Islet precursor cell (in vitro differentiated cells): ENCODE measurements at regions not wholly inside any gene's neighbourhood (a gene's known extent, or its start where the extent isn't known, plus 50 kb on each side); places are given as distances from the start of the nearest gene placed in this dataset.

Experiments used
- DNase-seq: peaks from one replicate; pipeline ENCODE4 v3.0.0-alpha.2; 2018

DNA sequence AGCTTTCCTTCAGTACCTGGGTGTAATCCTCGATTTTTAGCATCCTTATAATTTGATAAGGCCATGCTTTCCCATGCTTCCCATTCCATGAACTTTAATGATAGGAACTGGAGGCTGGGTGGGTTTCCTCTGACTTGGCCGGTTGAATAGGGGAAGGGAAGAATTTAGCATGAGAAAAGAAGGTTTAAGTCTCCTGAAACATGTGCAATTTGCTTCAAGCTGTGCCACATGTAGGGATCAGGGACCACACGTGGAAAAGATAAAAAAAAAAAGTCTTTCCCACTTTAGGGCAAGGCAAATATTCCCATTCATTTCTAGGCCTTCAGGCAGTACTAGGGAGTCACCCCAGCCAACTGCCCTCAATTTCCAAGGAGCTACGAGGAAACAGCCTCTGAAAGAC is 900.3 kb downstream of the DSC3 start:
- no peak for DNase-seq

DNA sequence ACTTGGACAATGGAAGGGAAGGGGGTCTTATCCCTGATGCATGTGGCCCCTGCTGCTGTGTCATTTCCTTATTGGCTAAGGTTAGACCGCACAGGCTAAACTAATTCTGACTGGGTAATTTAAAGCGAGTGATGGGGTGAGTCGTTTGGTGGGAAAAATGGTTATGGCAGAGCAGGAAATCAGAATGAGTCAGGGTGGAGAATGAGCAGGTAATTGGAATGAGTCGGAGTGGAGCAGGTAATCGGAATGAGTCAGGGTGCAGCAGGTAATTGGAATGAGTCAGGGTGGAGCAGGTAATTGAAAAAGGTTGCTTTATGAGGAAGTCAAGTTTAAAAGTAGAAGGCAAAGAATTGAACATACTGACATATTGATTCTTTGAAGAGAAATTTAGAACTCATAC is 901.0 kb downstream of the DSC3 start:
- DNase-seq, result peak; percentile 78

DNA sequence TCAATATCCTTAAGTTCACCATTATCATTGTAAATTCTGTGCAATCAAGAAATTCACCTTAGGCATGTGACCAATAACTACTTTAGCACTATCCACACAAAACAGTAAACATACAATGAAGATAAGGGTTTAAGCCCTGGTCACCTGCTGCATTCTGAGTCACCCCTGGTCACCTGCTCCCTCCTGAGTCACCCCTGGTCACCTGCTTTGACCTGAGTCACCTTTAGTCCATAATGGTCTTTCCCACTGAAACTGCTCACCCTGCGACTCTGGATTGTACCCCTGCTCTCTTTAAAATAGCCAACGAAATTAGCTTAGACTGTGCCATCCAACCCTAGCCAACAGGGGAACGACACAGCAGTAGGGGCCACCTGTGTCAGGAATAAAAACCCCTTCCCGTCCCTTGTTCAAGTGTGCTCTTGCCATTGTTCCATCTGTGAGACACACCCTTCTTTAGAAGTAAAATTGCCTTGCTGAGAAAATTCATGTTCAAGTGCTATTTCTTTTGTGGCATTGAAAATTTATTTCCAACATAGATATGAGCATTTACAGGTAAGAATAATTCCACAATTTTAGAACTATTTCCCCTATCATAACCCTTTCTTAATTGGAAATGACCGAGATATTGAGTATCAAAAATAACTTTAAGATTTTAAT is 902.8 kb downstream of the DSC3 start:
- DNase-seq, result peak; percentile 67

DNA sequence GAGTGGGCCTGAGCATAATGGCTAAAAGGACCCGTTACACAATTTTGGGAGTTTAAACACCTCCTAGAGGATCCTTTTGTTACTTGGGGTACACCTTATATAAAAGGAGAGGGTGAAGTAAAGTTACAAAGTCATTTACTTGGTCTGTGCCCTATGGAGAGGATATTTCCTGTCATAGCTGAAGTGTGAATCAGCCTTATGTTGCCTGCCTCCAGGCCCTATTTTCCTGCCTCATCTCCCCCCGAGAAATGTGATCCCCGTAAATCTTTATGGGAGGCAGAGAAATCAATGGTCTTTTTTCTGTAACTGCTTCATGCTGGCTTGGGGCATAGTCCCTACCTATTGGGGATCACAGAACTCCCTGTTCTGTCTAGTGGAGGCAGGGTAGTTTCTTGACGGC is 906.6 kb downstream of the DSC3 start:
- peak; percentile 51 for DNase-seq

DNA sequence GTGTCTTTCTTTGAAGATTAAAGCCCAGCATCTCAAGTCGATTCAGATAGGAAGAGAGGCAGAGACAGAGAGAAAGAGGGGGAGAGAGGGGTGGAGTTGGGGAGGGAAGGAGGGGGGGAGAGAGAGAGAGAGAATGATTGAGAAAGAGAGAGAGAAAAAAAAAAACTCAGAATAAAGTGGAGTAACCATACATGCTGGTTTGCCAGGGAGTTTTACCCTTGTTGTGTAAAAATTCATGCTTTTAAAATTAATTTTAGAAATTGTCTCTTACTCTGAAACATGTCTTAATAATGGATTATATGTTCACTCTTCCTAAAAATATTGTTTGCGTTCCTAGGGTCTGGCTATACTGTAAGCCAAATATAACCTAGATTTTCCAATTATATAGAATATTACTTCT is 908.5 kb downstream of the DSC3 start:
- DNase-seq, result no peak

DNA sequence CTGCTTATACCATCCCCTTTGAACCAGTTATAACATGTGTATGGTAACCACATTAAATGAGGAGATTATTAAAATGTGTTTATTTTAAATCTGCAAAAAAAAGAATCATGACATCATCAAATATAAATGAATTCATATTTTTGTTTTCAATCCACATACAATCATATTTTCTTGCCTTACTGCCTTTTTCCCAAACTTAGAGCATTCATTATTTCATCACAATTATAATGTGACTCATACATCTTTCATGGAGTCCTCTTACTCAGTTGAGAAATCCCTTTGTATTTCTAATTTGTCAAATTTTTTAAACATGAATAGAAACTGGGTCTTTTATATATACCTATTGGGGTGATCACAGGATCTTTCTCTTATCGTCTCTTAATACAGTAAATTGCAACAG is 909.6 kb downstream of the DSC3 start:
- no peak for DNase-seq

DNA sequence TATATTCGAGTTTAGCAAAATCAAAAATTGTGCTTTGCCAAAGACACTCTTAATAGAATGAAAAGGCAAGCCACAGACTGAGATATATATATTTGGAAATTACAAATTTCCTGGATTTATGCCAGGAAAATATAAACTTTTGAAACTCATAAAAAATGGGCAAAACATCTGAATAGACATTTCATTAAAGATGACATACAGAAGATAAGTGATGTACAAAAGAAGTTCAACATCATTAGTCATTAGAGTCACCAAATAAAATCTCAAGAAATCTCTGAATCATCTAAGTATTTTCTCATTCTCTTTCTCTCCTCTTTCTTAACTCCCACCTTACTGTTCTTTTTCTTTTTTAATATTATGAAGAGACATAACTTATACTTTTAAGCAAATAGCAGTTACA is 921.1 kb downstream of the DSC3 start:
- DNase-seq, result no peak

DNA sequence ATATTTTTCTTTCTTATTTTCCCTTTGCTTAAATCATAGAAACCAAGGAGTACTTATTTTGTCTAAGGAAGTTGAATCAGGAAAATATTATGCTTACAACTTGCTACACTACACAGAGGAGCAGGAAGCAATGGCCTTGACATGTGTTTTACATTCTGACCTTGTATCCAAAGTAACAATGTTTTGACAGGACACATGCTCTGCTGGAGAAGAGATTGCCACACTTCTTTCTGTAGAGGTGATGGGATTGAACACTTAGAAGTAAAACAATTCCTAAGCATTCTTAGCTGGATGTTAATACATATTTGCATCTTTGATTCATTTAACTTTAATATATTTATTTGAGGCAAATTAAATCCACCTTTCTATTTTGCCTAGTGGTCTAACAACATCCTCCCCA is 929.1 kb downstream of the DSC3 start:
- no peak for DNase-seq

DNA sequence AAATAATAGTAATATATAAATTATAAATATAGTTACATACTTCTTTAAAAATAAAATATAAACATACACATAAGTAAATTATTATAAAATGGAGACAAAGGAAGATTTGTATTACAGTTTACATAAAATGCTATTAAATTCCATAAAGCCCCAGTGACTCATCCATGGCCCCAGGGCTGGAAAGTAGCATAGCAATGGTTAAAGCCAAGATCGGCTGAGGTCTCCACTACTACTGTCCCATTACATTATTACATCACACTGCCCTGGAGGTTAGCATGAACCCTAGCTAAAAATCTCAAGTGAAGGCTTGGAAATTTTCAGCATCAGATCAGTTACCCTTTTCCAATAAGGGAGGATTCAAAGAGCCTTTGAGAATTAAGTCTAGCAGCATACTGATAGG is 936.2 kb downstream of the DSC3 start:
- DNase-seq, result peak; percentile 46

DNA sequence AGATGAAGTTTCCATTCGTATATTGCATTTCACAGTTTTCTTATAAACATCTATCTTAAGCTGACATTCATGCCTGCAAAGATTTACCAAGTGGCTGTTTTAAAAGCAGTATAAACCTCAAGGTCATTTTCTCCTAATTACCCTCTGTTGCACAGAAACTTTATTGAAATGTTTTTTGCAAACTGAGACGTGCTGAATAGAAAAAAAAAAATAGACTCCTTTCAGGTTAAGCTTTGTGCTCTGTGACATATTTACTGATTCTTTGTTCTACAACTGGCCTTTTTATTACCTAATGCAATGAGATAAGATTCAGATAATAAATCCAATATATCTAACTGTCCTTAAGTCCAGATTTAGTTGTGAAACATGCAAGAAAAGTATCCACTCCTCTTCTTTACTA is 938.7 kb downstream of the DSC3 start:
- DNase-seq, result no peak

DNA sequence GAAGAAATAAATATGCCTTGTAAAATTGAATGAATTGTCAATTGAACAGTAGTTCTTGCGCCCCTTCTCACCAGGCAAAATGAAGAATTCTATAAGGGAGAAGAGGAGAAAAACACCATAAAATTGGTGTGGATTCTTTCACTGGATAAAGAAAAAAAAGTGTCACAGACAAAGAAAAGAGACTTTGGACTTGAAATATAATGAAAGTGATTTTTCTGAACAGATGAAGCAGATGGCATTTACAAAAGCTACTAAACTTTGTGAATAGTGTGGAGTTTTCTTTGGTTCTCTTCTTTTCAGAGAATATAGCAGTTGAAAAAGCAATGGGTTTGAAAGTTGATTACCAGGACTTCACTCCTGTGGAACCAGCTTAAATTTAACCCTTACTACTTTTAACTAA is 945.7 kb downstream of the DSC3 start:
- DNase-seq, result no peak

DNA sequence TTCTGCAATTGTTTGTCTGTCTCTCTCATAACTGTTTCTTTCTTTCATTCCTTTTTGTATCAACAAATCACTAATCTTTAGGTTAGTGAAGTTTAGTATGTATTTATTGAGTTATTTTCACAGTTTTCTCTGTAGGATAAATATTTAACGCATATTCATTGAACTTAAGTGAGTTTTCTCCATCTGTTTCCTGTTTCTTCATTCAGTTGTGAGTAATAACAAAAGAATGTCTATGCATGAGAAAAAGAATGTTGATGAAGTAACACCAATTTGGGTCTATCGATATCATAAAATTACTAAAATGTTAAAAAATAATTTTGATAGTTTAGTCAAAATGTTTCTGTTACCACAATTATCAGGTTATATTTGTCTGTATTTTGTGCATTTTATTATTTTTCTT is 948.0 kb downstream of the DSC3 start:
- no peak for DNase-seq

DNA sequence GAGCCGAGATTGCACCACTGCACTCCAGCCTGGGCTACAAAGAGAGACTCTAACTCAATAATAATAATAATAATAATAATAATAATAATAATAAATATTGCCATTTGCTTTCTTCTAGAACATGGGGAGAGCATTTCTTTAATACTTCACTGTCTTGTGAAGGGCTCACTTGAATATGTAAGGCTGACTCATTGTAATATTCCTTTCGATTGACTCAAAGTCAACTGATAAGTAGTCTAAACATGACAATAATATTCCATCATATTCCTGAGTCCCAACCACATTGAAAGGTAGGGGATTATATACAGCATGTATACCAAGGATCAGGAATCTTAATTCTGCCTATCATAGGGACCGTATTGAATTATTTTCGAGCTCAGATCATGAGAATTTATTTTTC is 949.2 kb downstream of the DSC3 start:
- DNase-seq, result no peak

DNA sequence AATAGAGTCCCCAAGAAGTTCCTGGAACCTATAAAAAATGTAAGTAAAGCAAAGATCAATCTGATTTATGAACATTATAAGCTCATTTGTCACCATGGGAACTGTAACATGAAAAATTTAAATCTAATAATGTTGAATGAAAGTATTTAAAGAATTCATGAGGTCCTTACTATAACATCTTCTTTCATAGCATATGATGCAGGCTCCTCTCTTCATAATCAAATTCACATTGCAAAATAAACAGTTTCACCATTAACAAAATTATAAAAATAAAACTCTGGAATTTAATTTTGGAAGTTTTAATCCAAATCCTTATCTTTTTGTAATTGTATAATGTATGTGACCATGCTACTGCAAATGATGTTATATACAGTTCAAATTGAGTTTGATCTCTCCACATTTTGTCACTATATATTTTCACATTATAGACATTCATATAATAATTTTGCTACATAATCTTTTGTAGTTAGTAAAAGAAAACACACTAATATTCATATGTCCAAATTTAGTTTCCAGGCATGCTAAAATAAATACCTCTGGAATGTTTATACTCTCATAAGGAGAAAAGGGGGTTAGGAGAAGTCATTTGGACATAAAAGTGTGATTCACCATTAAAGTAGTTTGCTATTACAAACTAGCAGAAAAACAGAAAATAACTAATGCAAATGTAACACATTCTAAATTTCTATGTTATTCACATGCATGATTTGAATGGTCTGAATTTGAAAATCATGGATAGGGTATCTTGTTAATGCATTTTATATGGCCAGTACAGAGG is 954.1 kb downstream of the DSC3 start:
- no peak for DNase-seq

DNA sequence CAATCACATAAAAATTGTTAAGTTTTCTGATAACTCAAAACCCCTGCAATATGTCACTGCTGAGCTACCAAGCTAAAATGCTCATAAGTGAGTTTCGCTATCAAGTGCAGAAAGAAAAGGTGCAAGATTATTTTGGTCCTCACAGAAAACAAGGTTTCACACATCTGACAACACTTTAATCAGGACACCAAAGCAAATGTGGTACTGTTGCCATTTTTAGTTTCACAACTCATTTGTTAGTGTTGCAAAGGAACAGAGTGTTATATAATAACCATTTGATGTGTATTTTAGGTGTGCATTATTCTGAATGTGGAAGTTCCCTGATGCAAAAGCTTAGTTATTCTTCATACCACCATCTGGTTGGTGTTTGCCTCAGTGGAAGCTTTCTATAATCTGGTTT is 956.2 kb downstream of the DSC3 start:
- DNase-seq, result no peak

DNA sequence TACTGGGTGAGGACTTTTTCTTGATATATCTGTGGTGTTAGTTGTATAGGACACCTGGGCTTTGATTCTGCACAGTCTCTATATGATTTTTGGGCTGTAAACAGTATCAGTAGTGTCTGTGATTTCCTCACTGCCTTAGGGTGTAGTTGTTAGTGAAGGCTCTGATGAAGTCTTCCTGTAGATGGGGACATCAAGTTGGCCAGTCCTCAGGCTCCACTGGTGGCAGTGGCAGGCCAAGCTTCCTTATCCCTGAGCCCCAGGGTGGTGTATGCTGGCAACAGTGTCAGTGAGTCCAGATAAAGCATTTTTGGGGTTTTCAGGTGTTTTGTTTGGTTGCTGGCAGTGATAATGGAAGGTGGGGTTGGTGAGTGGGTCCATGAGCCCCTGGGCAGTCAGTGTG is 961.4 kb downstream of the DSC3 start:
- no peak for DNase-seq

DNA sequence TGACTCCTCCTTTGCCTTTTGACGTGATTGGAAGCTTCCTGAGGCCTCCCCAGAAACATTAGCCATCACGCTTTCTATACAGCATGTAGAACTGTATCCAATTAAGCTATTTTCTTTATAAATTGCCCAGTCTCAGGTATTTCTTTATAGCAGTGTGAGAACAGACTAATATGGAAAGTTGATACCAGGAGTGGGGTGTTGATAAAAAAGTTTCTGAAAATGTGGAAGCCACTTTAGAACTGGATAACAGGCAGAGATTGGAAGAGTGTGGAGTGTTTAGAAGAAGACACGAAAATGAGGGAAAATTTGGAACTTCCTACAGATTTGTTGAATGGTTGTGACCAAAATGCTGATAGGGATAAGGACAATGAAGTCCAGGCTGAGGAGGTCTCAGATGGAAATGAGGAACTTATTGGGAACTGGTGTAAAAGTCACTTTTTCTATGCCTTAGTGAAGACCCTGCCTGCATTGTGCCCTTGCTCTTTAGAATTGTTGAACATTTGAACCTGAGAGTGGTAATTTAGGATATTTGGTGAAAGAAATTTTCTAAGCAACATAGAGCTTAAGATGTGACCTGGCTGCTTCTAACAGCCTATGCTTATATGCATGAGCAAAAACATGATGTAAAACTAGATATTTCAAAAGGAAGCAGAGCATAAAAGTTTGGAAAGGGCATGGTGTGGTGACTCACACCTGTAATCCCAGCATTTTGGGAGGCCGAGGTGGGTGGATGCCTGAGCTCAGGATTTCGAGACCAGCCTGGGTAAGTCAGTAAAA is 969.7 kb downstream of the DSC3 start:
- no peak for DNase-seq

DNA sequence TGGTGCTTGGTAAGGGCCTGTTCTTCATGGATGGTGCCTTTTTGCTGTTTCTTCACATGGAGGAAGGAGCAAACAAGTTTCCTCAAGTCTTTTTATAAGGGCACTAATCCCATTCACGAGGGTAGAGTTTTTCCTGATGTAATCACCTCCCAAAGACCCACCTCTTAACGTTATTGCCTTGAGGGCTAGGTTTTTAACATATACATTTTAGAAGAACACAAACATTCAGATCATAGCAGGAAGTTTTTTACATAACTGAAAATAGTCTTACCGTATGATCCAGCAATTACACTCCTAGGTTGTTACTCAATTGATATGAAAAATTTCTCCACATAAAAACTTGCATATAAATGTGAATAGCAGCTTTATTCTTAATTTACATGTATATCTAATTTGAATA is 976.3 kb downstream of the DSC3 start:
- no peak for DNase-seq

DNA sequence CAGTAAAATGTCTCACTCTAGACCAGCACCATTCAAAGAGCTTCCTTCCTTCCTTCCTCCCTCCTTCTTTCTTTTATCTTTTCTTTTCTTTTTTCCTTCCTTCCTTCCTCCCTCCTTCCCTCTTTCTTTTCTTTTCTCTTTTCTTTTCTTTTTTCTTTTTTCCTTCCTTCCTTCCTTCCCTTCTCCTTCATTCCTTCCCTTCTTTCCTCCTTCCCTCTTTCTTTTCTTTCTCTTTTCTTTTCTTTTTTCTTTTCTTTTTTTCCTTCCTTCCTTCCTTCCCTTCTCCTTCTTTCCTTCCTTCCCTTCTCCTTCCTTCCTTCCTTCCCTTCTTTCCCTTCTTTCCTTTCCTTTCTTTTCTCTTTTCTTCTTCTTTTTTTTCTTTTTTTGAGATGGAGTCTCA is 985.1 kb downstream of the DSC3 start:
- DNase-seq, result no peak

DNA sequence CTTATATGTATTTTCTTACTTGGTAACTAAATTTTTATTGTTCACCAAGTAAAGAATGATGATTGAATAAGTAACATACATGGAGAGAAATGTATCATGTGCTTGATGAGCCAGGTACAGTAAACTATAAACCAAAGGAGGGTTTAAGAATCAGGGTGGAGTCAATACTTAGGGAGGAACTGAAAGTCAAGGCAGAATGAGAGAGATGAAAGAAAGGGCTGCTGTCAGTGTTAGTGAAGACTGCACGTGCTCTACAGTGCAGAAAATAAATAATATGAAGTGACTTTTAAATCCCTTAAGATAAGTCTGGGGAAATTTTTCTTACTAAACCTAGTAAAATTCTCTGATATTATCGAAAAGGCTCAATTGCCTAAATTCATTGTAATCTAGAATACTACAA is 986.0 kb downstream of the DSC3 start:
- DNase-seq, result no peak

DNA sequence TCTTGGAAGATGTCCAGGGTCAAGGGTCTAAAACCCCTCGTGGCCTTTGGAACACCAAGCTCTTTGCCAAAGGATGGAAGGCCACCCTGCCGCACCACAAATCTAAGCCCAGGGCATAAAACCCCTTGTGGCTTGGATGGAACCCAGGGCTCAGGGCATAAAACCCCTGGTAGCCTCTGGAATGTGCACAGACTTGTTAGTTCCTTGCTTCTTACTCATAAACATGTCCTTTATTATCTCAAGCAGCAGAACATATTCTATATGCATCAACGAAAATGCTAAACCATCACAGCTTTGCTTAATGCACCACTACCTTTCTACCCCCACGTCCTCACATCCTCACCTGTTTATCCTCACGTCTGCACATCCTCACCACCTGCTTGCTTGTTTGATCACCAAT is 998.0 kb downstream of the DSC3 start:
- no peak for DNase-seq

DNA sequence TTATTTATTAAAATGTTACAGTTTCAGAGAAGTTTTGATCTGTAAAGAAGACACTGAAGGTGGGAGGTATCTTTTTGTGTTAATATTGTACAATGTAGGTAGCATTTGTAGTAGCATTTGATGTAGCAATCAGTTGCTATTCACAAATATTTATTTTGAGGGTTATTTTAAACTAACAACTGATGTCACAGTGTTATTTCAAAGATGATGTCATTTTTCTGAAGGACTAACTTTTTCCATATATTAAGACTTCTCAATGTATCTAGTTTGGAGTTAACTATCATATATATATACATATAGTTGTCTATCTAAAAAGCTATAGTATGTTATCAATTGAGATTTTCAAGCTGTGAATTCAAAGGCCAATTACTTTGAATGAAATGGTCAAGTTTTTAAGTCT is 1003.3 kb downstream of the DSC3 start:
- no peak for DNase-seq

DNA sequence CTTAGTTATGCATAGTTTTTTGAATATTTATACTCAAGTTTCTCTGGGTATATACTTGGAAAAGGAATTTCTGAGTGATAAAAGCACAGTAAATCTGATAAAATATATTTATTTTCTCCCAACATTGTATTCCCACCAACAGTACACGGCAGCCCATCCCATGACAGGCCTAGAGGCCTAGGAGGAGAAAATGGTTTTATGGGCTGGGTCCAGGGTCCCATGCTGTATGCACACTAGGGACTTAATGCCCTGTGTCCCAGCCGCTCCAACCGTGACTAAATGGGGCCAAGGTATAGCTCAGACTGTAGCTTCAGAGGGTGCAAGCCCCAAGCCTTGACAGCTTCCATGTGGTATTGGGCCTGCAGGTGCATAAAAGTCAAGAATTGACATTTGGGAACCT is 1007.7 kb downstream of the DSC3 start:
- DNase-seq, result no peak

DNA sequence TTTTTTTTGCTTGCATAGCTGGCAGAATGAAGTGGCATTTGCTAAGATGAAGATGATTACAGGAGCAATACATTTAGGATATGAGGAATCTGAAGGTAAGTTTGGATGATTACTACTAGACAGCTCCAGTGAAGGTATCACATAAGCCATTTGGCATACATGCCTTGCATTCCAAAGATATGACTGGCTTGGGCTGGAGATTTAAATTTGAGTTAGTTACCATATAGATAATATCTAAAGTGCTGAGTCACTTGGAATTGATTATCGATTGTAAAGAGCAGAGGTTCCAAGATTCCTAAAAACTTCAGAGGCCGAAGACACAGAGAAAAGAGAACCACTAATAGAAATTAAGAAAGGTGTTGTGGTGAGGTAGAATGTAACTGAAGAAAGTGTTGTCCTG is 1026.4 kb downstream of the DSC3 start:
- peak; percentile 47 for DNase-seq
